LNCaP clone FGC (cell line): ENCODE measurements at regions not wholly inside any gene's neighbourhood (a gene's known extent, or its start where the extent isn't known, plus 50 kb on each side); places are given as distances from the start of the nearest gene placed in this dataset.

Experiments used
- DNase-seq: peaks from one replicate; pipeline ENCODE4 v3.0.0-alpha.2; 2011; ENCODE audit warnings: low read depth
- H3K4me3 ChIP-seq: 2 replicates; pipeline ENCODE4 v1.5.1; 2011; ENCODE audit warnings: mild to moderate bottlenecking, low read depth, low read length, control low read depth
- CTCF ChIP-seq: IDR thresholded peaks from 2 replicates; pipeline ENCODE4 v1.5.1; 2012; ENCODE audit warnings: mild to moderate bottlenecking; ENCODE audit not compliant: control insufficient read depth, insufficient read depth; ENCODE audit errors: extremely low read depth

DNA sequence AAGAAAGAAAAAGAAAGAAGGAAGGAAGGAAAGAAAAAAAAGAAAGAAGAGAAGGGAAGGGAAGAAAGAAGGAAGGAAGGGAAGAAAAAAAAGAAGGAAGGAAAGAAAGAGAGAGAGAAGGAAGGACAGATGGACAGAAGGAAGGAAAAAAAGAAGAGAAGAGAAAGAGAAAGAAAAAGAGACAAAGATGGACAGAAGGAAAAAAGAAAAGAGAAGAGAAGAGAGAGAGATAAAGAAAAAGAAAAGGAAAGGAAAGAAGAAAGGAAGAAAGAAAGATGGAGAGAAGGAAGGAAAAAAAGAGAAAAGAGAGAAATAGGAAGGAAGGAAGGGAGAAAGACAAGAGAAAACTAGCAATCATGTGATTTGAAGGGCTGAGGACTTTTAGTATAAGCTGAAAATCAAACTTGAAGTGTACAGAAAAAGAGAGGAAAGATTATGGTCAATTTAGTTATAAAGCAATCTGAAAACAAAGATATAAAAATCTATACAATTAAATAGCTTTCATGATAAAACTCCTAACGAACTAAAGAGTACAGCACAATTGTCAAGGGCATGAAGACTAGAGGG is 115.3 kb downstream of the LTN1 start:
- TF ChIP-seq CTCF, result no peak
- DNase-seq, result no peak
- no peak overlapping the region for H3K4me3 ChIP-seq

DNA sequence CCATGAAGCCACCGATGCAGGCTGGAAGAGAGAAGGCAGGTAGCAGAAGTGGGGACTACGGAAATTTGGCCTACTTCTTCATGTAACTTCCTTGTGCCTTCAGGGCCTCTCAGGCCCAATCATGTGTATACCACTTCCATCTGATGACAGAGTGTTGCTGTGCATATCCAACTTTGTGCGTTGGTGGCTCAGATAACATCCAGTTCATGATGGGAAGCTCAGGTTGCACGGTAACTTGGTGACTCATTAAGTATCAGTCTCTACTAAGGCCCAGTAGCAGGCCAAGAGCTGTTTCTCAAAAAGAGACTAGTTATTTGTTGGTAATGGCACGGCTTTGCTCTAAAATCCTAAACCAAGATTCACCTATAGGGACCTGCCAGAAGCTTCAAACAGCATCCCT is 117.6 kb downstream of the LTN1 start:
- TF ChIP-seq CTCF, result no peak
- H3K4me3 ChIP-seq, result no peak overlapping the region
- no peak for DNase-seq

DNA sequence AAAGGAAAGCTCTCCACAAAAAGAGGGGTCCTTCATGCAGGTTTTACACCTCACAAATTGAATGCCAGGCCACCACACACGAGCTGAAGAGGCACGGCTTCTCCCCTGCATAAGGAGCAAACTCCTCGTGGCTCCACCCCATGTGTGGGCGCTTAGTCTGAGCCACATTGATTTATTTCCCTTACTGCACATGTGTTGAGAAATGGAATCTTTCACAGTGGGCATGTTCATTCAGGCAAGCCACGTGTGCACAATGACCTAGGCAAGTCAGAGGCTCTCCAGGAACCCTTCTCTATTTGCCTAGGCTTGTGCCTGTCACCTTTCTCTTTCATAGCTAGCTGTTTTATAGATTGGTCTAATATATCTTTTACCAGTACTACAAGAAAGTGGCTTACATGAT is 120.5 kb downstream of the LTN1 start:
- no peak for TF ChIP-seq CTCF
- DNase-seq, result no peak
- H3K4me3 ChIP-seq, result no peak overlapping the region

GRCh38 chr21:28871388-28872010 is 121.2 kb downstream of the LTN1 start:
- peak; percentile 37 for TF ChIP-seq CTCF
- no peak for DNase-seq

GRCh38 chr21:28867401-28867800 is 125.3 kb downstream of the LTN1 start:
- TF ChIP-seq CTCF, result no peak
- H3K4me3 ChIP-seq, result no peak overlapping the region
- DNase-seq, result no peak

More at GRCh38 chr21:28871388-28872010, 121.2 kb downstream of the LTN1 start:
- H3K4me3 ChIP-seq, result no peak overlapping the region

DNA sequence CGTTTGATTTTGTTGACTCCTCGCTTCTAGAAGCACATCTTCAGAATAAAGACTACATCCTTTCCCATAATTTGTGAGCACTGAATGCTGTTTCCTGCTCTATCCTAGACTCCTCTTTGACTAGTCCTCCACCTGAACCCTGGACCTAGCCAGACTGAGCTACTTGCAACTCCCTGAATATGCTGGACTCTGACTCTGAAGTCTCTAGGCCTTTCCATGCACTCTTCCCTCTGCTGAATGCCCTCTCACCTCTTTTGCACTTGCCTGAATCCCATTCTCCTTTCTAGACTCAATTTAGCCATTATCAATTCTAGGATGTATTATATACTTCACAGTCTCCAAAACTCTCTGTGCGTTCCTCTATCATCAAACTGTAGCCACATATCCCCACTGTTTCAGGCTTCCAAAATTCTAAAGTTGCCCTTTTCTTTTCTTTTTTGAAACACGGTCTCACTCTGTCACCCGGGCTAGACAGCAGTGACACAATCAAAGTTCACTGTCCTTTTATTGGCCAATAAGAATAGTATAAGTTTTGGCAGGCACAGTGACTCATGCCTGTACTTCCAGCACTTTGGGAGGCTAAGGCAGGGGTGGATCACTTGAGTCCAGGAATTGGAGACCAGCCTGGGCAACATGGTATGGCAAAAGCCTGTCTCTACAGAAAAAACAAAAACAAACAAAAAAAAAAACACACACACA is 127.0 kb downstream of the LTN1 start:
- H3K4me3 ChIP-seq, result no peak overlapping the region
- no peak for DNase-seq
- no peak for TF ChIP-seq CTCF

- no peak overlapping the region for H3K4me3 ChIP-seq
- no peak for DNase-seq
- TF ChIP-seq CTCF, result no peak
Observed at GRCh38 chr21:28858424-28858823, 134.3 kb downstream of the LTN1 start.
